GM06990 (cell line): ENCODE measurements at regions not wholly inside any gene's neighbourhood (a gene's known extent, or its start where the extent isn't known, plus 50 kb on each side); places are given as distances from the start of the nearest gene placed in this dataset.
A peak's percentile ranks its signal among the peaks of the same experiment; 100 is the strongest.
"Not testable (repeated sequence)": the region's sequence is repeated elsewhere in the genome, so short reads cannot be mapped to it uniquely, and the experiment has no call there.

Experiments
- DNase-seq: peaks from one replicate; pipeline ENCODE4 v3.0.0-alpha.2; 2011; ENCODE audit not compliant: insufficient read length; ENCODE audit errors: extremely low read depth
- H3K27me3 ChIP-seq: replicated peaks from 2 replicates; pipeline ENCODE4 v1.6.0; 2011; ENCODE audit warnings: low read length; ENCODE audit not compliant: control insufficient read depth, insufficient read depth
- H3K36me3 ChIP-seq: 2 replicates; pipeline ENCODE4 v1.5.1; 2011; ENCODE audit warnings: low read length; ENCODE audit not compliant: control insufficient read depth, insufficient read depth
- H3K4me3 ChIP-seq: replicated peaks from 2 replicates; pipeline ENCODE4 v1.5.1; 2011; ENCODE audit warnings: low read depth, mild to moderate bottlenecking, control low read depth, low read length
- CTCF ChIP-seq: IDR thresholded peaks from 2 replicates; pipeline ENCODE4 v1.5.1; 2011; ENCODE audit warnings: low read length, control low read depth, mild to moderate bottlenecking, inconsistent platforms; ENCODE audit not compliant: insufficient read depth, poor library complexity, severe bottlenecking

- no peaks in the 10 kb centered on the region for H3K27me3 ChIP-seq
- TF ChIP-seq CTCF, result no peak
- no peaks in the 10 kb centered on the region for H3K36me3 ChIP-seq
- no peak for DNase-seq
- no peak overlapping the region for H3K4me3 ChIP-seq
Measured at GRCh38 chr4:59503731-59504130, 1696.4 kb upstream of the ADGRL3 start.

GRCh38 chr4:59511809-59512208 lies 1688.3 kb upstream of the ADGRL3 start:
- H3K27me3 ChIP-seq, H3K36me3 ChIP-seq, H3K4me3 ChIP-seq, DNase-seq: not testable (repeated sequence)

- DNase-seq, result no peak
- no peak for TF ChIP-seq CTCF
- Histone ChIP-seq H3K36me3 (no peaks in the 10 kb centered on the region), H3K4me3 (no peak overlapping the region), H3K27me3 (no peaks in the 10 kb centered on the region)
Measured at GRCh38 chr4:59517007-59517406, 1683.1 kb upstream of the ADGRL3 start.

- no peaks in the 10 kb centered on the region for H3K36me3 ChIP-seq
- peak; percentile 1 for DNase-seq
- no peaks in the 10 kb centered on the region for H3K27me3 ChIP-seq
- H3K4me3 ChIP-seq, result no peak overlapping the region
- TF ChIP-seq CTCF, result no peak
Measured at GRCh38 chr4:59518005-59518823, 1681.9 kb upstream of the ADGRL3 start.

GRCh38 chr4:59525885-59526284 lies 1674.2 kb upstream of the ADGRL3 start:
- TF ChIP-seq CTCF, result no peak
- no peak for DNase-seq
- no peaks in the 10 kb centered on the region for H3K36me3 ChIP-seq
- H3K27me3 ChIP-seq, result no peaks in the 10 kb centered on the region
- no peak overlapping the region for H3K4me3 ChIP-seq

- Histone ChIP-seq H3K4me3 (no peak overlapping the region), H3K27me3 (no peaks in the 10 kb centered on the region), H3K36me3 (no peaks in the 10 kb centered on the region)
- no peak for DNase-seq
- TF ChIP-seq CTCF, result no peak
Measured at GRCh38 chr4:59535541-59535940, 1664.6 kb upstream of the ADGRL3 start.
